ENCODE measurements at regions not wholly inside any gene's neighbourhood (a gene's known extent, or its start where the extent isn't known, plus 50 kb on each side); places are given as distances from the start of the nearest gene placed in this dataset.
"Not testable (repeated sequence)": the region's sequence is repeated elsewhere in the genome, so short reads cannot be mapped to it uniquely, and the experiment has no call there.

DNA sequence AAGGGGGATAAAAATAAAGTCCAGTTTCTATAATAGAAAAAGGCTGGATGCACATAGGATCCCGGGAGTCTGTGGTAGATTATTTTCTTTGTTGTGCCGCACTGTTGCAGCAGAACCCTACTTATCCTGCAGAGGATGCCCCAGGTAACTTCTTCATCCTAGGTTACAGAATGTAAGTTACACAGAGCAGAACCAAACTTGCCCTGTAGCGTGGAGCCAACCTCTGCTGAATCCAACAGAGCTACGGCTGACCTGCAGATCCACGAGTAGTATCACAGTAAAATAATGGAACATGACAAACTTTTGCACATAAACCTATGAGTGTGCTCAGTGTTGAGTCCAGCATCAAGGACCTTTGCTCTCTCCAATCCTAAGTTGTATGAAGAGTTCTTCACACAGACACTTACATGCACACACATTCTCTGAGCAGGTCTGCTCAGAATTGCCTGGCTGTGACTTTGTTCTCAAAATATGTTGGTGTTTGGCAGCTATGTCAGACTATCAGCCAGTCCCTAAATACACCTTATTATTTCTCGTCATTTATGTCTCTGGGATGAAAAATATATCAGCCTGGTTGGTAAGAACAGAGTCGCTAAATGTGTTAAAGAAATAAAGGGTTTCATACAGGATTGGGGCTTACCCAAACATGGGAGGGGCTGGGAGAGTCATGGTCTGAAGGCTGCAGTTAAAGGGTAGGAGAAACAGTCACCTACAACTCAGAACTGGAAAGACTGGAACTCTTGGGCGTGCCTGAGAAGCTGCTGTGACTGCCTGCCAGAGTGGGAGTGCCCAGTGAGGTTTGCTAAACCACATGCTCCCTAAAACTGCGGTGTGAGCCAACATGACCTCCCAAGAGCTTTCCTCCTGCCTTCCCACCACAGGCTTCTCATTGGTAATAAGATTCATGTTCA, 165.1 kb upstream of the SLC24A3 start:
- no peak for FAIRE-seq
- no peak for DNase-seq (ENCODE audit: insufficient read length, low spot score)
- TF ChIP-seq, protein P1, sequence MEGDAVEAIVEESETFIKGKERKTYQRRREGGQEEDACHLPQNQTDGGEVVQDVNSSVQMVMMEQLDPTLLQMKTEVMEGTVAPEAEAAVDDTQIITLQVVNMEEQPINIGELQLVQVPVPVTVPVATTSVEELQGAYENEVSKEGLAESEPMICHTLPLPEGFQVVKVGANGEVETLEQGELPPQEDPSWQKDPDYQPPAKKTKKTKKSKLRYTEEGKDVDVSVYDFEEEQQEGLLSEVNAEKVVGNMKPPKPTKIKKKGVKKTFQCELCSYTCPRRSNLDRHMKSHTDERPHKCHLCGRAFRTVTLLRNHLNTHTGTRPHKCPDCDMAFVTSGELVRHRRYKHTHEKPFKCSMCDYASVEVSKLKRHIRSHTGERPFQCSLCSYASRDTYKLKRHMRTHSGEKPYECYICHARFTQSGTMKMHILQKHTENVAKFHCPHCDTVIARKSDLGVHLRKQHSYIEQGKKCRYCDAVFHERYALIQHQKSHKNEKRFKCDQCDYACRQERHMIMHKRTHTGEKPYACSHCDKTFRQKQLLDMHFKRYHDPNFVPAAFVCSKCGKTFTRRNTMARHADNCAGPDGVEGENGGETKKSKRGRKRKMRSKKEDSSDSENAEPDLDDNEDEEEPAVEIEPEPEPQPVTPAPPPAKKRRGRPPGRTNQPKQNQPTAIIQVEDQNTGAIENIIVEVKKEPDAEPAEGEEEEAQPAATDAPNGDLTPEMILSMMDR (IDR thresholded peaks at IDR 0.05; ENCODE audit: insufficient read depth, missing control alignments) = no peak

DNA sequence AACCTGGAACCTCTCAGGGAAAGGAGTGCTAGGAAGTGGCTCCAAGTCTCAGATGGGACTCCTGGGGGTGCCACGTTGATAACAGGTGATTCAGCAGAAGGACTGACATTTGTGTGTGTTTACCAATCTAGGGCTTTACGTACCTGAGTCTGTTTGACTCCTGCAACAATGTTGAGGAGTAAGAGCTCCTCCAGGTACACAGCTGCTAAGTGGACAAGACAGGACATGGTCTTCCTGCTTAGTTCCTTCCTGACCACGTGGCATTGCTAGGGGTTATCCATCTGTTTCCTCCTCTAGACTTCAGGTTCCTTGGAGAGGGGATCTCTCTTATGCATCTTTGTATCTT, 164.5 kb upstream of the SLC24A3 start:
- FAIRE-seq = no peak
- no peak for DNase-seq (ENCODE audit: insufficient read length, low spot score)
- TF ChIP-seq, protein P1 (IDR thresholded peaks at IDR 0.05; ENCODE audit: insufficient read depth, missing control alignments) = no peak

DNA sequence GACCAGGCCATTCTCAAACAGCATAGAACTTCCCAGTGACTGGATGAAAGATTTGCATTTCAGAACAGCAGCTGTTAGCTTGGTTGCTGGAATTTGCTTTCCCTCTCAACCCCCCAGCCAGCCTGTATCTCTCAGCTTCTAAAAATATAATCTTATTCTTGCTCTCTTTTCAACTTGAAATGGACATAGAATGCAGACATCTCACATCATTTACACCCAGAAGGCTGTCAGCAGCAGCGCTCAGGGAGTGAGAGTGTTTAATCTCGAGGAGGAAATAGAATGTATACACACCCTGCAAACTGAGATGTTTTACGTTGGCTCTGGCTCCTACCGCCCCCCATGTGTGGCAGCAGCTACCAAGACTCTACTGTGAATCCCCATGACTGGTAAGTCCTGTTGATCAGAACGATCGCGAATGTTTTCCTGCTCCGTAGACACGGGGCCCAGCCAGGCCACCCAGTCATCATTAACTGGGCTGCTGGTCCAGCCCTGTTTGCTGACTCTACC, 163.4 kb upstream of the SLC24A3 start:
- TF ChIP-seq, protein P1 (IDR thresholded peaks at IDR 0.05; ENCODE audit: insufficient read depth, missing control alignments) = no peak
- FAIRE-seq = no peak
- no peak for DNase-seq (ENCODE audit: insufficient read length, low spot score)

DNA sequence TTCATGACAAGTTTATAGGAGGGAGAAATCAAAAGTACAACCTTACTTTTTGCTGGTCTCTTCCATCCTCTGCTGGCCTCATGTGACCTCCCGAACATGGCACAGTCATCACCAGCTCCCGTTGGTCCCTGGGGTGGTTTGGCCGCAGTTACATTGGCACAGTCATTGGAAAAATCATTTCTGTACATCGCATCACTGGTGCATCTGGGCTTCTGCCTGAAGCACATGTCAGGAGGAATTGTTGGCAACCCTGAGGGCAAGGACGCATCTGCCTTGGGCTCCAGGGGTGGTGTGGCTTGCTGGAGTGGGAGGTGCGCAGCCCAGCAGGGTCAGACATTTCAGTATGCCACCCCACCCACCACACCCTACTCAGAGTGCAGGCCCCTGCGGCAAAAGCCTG, 162.9 kb upstream of the SLC24A3 start:
- FAIRE-seq = no peak
- TF ChIP-seq, protein P1 (IDR thresholded peaks at IDR 0.05; ENCODE audit: insufficient read depth, missing control alignments) = no peak

DNA sequence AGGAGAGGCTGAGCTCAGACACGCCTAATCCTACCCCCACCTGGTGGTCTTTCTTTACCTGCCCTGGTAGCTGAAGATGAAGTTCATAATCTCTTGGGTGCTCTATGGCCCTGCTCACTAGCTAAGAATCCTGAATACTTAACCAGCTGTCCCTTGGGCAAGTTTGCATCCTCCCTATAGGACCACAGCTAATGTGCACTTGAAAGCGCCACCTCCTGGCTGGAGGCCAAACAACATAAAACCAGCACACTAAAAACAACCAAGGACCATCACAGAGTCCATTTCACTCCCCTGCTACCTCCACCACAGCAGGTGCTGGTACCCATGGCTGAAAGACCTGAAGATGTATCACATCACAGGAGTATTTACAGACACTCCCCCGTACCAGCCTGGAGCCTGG, 155.5 kb upstream of the SLC24A3 start:
- TF ChIP-seq, protein P1 (IDR thresholded peaks at IDR 0.05; ENCODE audit: insufficient read depth, missing control alignments) = peak; percentile 0
- no peak for FAIRE-seq
- no peak for DNase-seq (ENCODE audit: insufficient read length, low spot score)

More for the DNA sequence above, 162.9 kb upstream of the SLC24A3 start:
- DNase-seq (ENCODE audit: insufficient read length, low spot score) = no peak

DNA sequence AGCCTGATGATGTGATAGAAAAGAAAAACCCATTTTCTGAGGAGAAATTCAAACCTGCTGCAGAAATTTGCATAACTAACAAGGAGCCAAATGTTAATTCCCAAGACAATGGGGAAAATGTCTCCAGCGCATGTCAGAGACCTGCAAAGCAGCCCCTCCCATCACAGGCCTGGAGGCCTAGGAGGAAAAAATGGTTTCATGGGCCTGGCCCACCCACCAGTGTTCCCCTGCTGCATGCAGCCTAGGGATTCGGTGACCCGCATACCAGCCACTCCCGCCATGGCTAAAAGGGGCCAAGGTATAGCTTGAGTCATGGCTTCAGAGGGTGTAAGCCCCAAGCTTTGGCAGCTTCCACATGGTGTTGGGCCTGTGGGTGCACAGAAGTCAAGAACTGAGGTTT, 147.7 kb upstream of the SLC24A3 start:
- DNase-seq (ENCODE audit: insufficient read length, low spot score); FAIRE-seq: not testable (repeated sequence)

DNA sequence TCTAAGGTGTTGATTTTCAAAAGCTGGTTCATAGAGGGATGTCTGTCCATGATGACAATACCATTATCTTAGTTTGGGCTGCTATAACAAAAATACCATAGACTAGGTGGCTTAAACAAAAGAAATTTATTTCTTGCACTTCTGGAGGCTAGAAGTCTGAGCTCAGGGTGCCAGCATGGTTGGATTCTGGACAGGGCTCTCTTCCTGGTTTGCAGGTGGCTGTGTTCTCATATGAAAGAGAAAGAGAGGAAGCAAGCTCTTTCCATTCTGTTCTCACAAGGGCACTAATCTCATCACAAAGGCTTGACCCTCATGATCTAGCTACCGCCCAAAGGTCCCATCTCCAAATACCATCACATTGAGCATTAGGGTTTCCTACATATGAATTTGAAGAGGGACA, 144.5 kb upstream of the SLC24A3 start:
- DNase-seq (ENCODE audit: insufficient read length, low spot score) = no peak
- FAIRE-seq = no peak
- TF ChIP-seq, protein P1 (IDR thresholded peaks at IDR 0.05; ENCODE audit: insufficient read depth, missing control alignments) = no peak
